ENCODE measurements at regions not wholly inside any gene's neighbourhood (a gene's known extent, or its start where the extent isn't known, plus 50 kb on each side); places are given as distances from the start of the nearest gene placed in this dataset.

GRCh38 chr5:57832875-57833274, 350.3 kb upstream of the ACTBL2 start:
- no peaks in the 10 kb centered on the region for H3K27me3 ChIP-seq
- no peak for DNase-seq (ENCODE audit: low spot score)
- 74% methylated on average over 2 of the region's 2 CpGs for WGBS (ENCODE audit: low lambda C conversion rate, missing lambda C conversion rate)
- H3K27ac ChIP-seq: no peak overlapping the region
- peaks cover 11% of the 10 kb centered on the region for H3K4me1 ChIP-seq (ENCODE audit: insufficient read depth)
- H4K20me1 ChIP-seq (ENCODE audit: insufficient read depth, poor library complexity, severe bottlenecking): no peaks in the 10 kb centered on the region
- no peak overlapping the region for H3K4me3 ChIP-seq
- H3K79me2 ChIP-seq: no peaks in the 10 kb centered on the region
- no peaks in the 10 kb centered on the region for H3K36me3 ChIP-seq (replicated peaks; ENCODE audit: insufficient read depth, low read depth)
- no peaks in the 10 kb centered on the region for H3K9me3 ChIP-seq (ENCODE audit: low read depth)
- H3K4me2 ChIP-seq: no peak overlapping the region
- H2AFZ ChIP-seq: no peak overlapping the region
- TF ChIP-seq EZH2 (IDR thresholded peaks at IDR 0.05; ENCODE audit: borderline replicate concordance) (no peak), EZH2phosphoT487 (IDR thresholded peaks at IDR 0.05; ENCODE audit: low read depth, severe bottlenecking, unreplicated experiment) (no peak)
- TF ChIP-seq, protein P1, sequence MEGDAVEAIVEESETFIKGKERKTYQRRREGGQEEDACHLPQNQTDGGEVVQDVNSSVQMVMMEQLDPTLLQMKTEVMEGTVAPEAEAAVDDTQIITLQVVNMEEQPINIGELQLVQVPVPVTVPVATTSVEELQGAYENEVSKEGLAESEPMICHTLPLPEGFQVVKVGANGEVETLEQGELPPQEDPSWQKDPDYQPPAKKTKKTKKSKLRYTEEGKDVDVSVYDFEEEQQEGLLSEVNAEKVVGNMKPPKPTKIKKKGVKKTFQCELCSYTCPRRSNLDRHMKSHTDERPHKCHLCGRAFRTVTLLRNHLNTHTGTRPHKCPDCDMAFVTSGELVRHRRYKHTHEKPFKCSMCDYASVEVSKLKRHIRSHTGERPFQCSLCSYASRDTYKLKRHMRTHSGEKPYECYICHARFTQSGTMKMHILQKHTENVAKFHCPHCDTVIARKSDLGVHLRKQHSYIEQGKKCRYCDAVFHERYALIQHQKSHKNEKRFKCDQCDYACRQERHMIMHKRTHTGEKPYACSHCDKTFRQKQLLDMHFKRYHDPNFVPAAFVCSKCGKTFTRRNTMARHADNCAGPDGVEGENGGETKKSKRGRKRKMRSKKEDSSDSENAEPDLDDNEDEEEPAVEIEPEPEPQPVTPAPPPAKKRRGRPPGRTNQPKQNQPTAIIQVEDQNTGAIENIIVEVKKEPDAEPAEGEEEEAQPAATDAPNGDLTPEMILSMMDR (IDR thresholded peaks at IDR 0.05; ENCODE audit: poor library complexity): no peak
- no peaks in the 10 kb centered on the region for H3K9me2 ChIP-seq (replicated peaks; ENCODE audit: insufficient read depth)

DNA sequence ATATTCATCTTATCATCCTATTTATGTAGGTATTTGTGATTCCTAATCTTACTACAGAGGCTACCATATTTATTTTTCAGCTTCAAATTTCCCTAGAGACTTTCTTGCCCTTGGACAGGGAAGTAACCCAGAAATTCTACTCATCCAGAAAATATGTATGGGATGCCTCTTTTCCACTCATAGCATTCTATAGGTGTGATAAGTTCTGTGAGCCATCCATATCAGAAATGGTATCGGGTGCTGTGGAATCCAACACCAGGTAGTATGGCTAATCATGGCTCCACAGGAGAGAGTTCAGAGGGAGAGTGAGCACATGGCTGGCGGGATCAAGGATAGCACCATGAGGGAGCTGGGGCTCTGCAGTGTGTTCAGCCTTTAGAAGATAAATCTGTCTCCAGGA, 349.3 kb upstream of the ACTBL2 start:
- no peaks in the 10 kb centered on the region for H3K27me3 ChIP-seq
- H2AFZ ChIP-seq: no peak overlapping the region
- DNase-seq (ENCODE audit: low spot score): no peak
- no peaks in the 10 kb centered on the region for H4K20me1 ChIP-seq (ENCODE audit: insufficient read depth, poor library complexity, severe bottlenecking)
- H3K9me3 ChIP-seq (ENCODE audit: low read depth): no peaks in the 10 kb centered on the region
- H3K4me2 ChIP-seq: no peak overlapping the region
- no peaks in the 10 kb centered on the region for H3K9me2 ChIP-seq (replicated peaks; ENCODE audit: insufficient read depth)
- H3K36me3 ChIP-seq (replicated peaks; ENCODE audit: insufficient read depth, low read depth): no peaks in the 10 kb centered on the region
- WGBS (ENCODE audit: low lambda C conversion rate, missing lambda C conversion rate): 96% methylated on average over 2 of the region's 2 CpGs
- no peak overlapping the region for H3K4me3 ChIP-seq
- TF ChIP-seq, protein P1 (IDR thresholded peaks at IDR 0.05; ENCODE audit: poor library complexity): no peak
- no peak for TF ChIP-seq EZH2phosphoT487 (IDR thresholded peaks at IDR 0.05; ENCODE audit: low read depth, severe bottlenecking, unreplicated experiment)
- TF ChIP-seq EZH2 (IDR thresholded peaks at IDR 0.05; ENCODE audit: borderline replicate concordance): no peak
- H3K79me2 ChIP-seq: no peaks in the 10 kb centered on the region
- H3K4me1 ChIP-seq (ENCODE audit: insufficient read depth): peaks cover 11% of the 10 kb centered on the region
- H3K27ac ChIP-seq: no peak overlapping the region

GRCh38 chr5:57831090-57831489, 348.5 kb upstream of the ACTBL2 start:
- H4K20me1 ChIP-seq (ENCODE audit: insufficient read depth, poor library complexity, severe bottlenecking): no peaks in the 10 kb centered on the region
- no peak for DNase-seq (ENCODE audit: low spot score)
- no peaks in the 10 kb centered on the region for H3K36me3 ChIP-seq (replicated peaks; ENCODE audit: insufficient read depth, low read depth)
- no peaks in the 10 kb centered on the region for H3K79me2 ChIP-seq
- H3K27me3 ChIP-seq: no peaks in the 10 kb centered on the region
- no peak overlapping the region for H3K4me3 ChIP-seq
- TF ChIP-seq, protein P1 (IDR thresholded peaks at IDR 0.05; ENCODE audit: poor library complexity): no peak
- TF ChIP-seq EZH2phosphoT487 (IDR thresholded peaks at IDR 0.05; ENCODE audit: low read depth, severe bottlenecking, unreplicated experiment) (no peak), EZH2 (IDR thresholded peaks at IDR 0.05; ENCODE audit: borderline replicate concordance) (no peak)
- no peaks in the 10 kb centered on the region for H3K9me3 ChIP-seq (ENCODE audit: low read depth)
- no peak overlapping the region for H2AFZ ChIP-seq
- no peak overlapping the region for H3K27ac ChIP-seq
- H3K9me2 ChIP-seq (replicated peaks; ENCODE audit: insufficient read depth): no peaks in the 10 kb centered on the region
- peaks cover 11% of the 10 kb centered on the region for H3K4me1 ChIP-seq (ENCODE audit: insufficient read depth)
- H3K4me2 ChIP-seq: no peak overlapping the region

- no peaks in the 10 kb centered on the region for H3K27me3 ChIP-seq
- no peaks in the 10 kb centered on the region for H3K4me1 ChIP-seq (ENCODE audit: insufficient read depth)
- H3K27ac ChIP-seq: no peak overlapping the region
- no peak for DNase-seq (ENCODE audit: low spot score)
- H2AFZ ChIP-seq: no peak overlapping the region
- H3K9me2 ChIP-seq (replicated peaks; ENCODE audit: insufficient read depth): no peaks in the 10 kb centered on the region
- no peaks in the 10 kb centered on the region for H3K79me2 ChIP-seq
- no peaks in the 10 kb centered on the region for H4K20me1 ChIP-seq (ENCODE audit: insufficient read depth, poor library complexity, severe bottlenecking)
- WGBS (ENCODE audit: low lambda C conversion rate, missing lambda C conversion rate): 90% methylated on average over 1 of the region's 1 CpG
- H3K4me3 ChIP-seq: no peak overlapping the region
- H3K9me3 ChIP-seq (ENCODE audit: low read depth): no peaks in the 10 kb centered on the region
- no peaks in the 10 kb centered on the region for H3K36me3 ChIP-seq (replicated peaks; ENCODE audit: insufficient read depth, low read depth)
- H3K4me2 ChIP-seq: no peak overlapping the region
- TF ChIP-seq, protein P1 (IDR thresholded peaks at IDR 0.05; ENCODE audit: poor library complexity): no peak
- TF ChIP-seq EZH2 (IDR thresholded peaks at IDR 0.05; ENCODE audit: borderline replicate concordance) (no peak), EZH2phosphoT487 (IDR thresholded peaks at IDR 0.05; ENCODE audit: low read depth, severe bottlenecking, unreplicated experiment) (no peak)
Observed at GRCh38 chr5:57828221-57828620, 345.6 kb upstream of the ACTBL2 start.

Measured in hepatocyte (in vitro differentiated cells).